ENCODE measurements at regions not wholly inside any gene's neighbourhood (a gene's known extent, or its start where the extent isn't known, plus 50 kb on each side); places are given as distances from the start of the nearest gene placed in this dataset.
"Not testable (repeated sequence)": the region's sequence is repeated elsewhere in the genome, so short reads cannot be mapped to it uniquely, and the experiment has no call there.

GRCh38 chr1:232579958-232580941, 49.7 kb downstream of the SIPA1L2 start:
- no peak for DNase-seq

GRCh38 chr1:232579466-232579865, 50.5 kb downstream of the SIPA1L2 start:
- DNase-seq = no peak

- DNase-seq = no peak
Observed at GRCh38 chr1:232578651-232579195, 51.2 kb downstream of the SIPA1L2 start.

GRCh38 chr1:232577772-232578171, 52.2 kb downstream of the SIPA1L2 start:
- DNase-seq = no peak

GRCh38 chr1:232576537-232576936, 53.4 kb downstream of the SIPA1L2 start:
- DNase-seq = no peak

- no peak for DNase-seq
Observed at GRCh38 chr1:232575763-232576040, 54.2 kb downstream of the SIPA1L2 start.

GRCh38 chr1:232574889-232575762, 54.8 kb downstream of the SIPA1L2 start:
- no peak for DNase-seq

GRCh38 chr1:232574077-232574476, 55.9 kb downstream of the SIPA1L2 start:
- no peak for DNase-seq

- DNase-seq = no peak
Observed at GRCh38 chr1:232571523-232571922, 58.4 kb downstream of the SIPA1L2 start.

- no peak for DNase-seq
Observed at GRCh38 chr1:232570007-232570406, 59.9 kb downstream of the SIPA1L2 start.

- not testable (repeated sequence) for DNase-seq
Observed at GRCh38 chr1:232569554-232569921, 60.4 kb downstream of the SIPA1L2 start.

- no peak for DNase-seq
Observed at GRCh38 chr1:232568906-232569553, 60.9 kb downstream of the SIPA1L2 start.

GRCh38 chr1:232568331-232568852, 61.5 kb downstream of the SIPA1L2 start:
- DNase-seq = no peak

GRCh38 chr1:232566093-232566492, 63.8 kb downstream of the SIPA1L2 start:
- DNase-seq = no peak

GRCh38 chr1:232562855-232563510, 67.0 kb downstream of the SIPA1L2 start:
- no peak for DNase-seq

GRCh38 chr1:232561381-232561780, 68.6 kb downstream of the SIPA1L2 start:
- DNase-seq = no peak

- DNase-seq = no peak
Observed at GRCh38 chr1:232560940-232561339, 69.0 kb downstream of the SIPA1L2 start.

- no peak for DNase-seq
Observed at GRCh38 chr1:232558954-232559353, 71.0 kb downstream of the SIPA1L2 start.

GRCh38 chr1:232557502-232558191, 72.3 kb downstream of the SIPA1L2 start:
- no peak for DNase-seq

GRCh38 chr1:232557096-232557495, 72.8 kb downstream of the SIPA1L2 start:
- DNase-seq = no peak

- DNase-seq = no peak
Observed at GRCh38 chr1:232556351-232556750, 73.6 kb downstream of the SIPA1L2 start.
